Neural cell (in vitro differentiated cells): ENCODE measurements at regions not wholly inside any gene's neighbourhood (a gene's known extent, or its start where the extent isn't known, plus 50 kb on each side); places are given as distances from the start of the nearest gene placed in this dataset.

Source experiments
- H2AFZ ChIP-seq: fragments of 200-600, 300-800 bp; sonication (generic), shearing (Covaris generic); 2 replicates; pipeline ENCODE4 v1.6.0; 2014; ENCODE audit warnings: low read depth, mild to moderate bottlenecking, antibody characterized with exemption, low read length, moderate library complexity
- H3F3A ChIP-seq: fragments of 200-600 bp; shearing (Covaris generic); 2 replicates; pipeline ENCODE4 v1.6.1; 2016; ENCODE audit warnings: mild to moderate bottlenecking, moderate library complexity, mixed read lengths, antibody characterized with exemption, low read length; ENCODE audit not compliant: insufficient read depth, poor library complexity, severe bottlenecking
- H3K27ac ChIP-seq: fragments of 200-600, 300-800 bp; sonication (generic), shearing (Covaris generic); 2 replicates; pipeline ENCODE4 v1.5.1; 2014; ENCODE audit warnings: mild to moderate bottlenecking, low read length, moderate library complexity
- H3K27me3 ChIP-seq: fragments of 300-800, 200-600 bp; sonication (generic), shearing (Covaris generic); 2 replicates; pipeline ENCODE4 v1.6.0; 2014; ENCODE audit warnings: mild to moderate bottlenecking, low read depth, low read length, moderate library complexity; ENCODE audit not compliant: insufficient read depth
- H3K36me3 ChIP-seq: fragments of 300-800, 200-600 bp; sonication (generic), shearing (Covaris generic); 2 replicates; pipeline ENCODE4 v1.5.1; 2014; ENCODE audit warnings: mild to moderate bottlenecking, antibody characterized with exemption, low read length, moderate library complexity; ENCODE audit not compliant: insufficient read depth
- H3K4me2 ChIP-seq: fragments of 300-800, 200-600 bp; sonication (generic), shearing (Covaris generic); 2 replicates; pipeline ENCODE4 v1.6.0; 2014; ENCODE audit warnings: mild to moderate bottlenecking, low read length
- H3K4me3 ChIP-seq: fragments of 300-800, 200-600 bp; sonication (generic), shearing (Covaris generic); 2 replicates; pipeline ENCODE4 v1.5.1; 2014; ENCODE audit warnings: mild to moderate bottlenecking, low read length, moderate library complexity
- H3K79me2 ChIP-seq: fragments of 200-600 bp; shearing (Covaris generic); replicated peaks from 2 replicates; pipeline ENCODE4 v1.6.0; 2014; ENCODE audit warnings: mild to moderate bottlenecking, low read length, moderate library complexity; ENCODE audit not compliant: insufficient read depth
- H3K9ac ChIP-seq: fragments of 300-800, 200-600 bp; sonication (generic), shearing (Covaris generic); 2 replicates; pipeline ENCODE4 v1.6.1; 2016; ENCODE audit warnings: mild to moderate bottlenecking, low read length, mixed read lengths
- H3K9me2 ChIP-seq: fragments of 200-600 bp; shearing (Covaris generic); 2 replicates; pipeline ENCODE4 v1.6.1; 2016; ENCODE audit warnings: mild to moderate bottlenecking, low read length, mixed read lengths; ENCODE audit not compliant: insufficient read depth
- H3K9me3 ChIP-seq: fragments of 200-600, 300-800 bp; sonication (generic), shearing (Covaris generic); 2 replicates; pipeline ENCODE4 v1.6.1; 2016; ENCODE audit warnings: mild to moderate bottlenecking, mixed run types, low read length, moderate library complexity, mixed read lengths
- H4K20me1 ChIP-seq: fragments of 200-600 bp; shearing (Covaris generic); 2 replicates; pipeline ENCODE4 v1.6.1; 2016; ENCODE audit warnings: mild to moderate bottlenecking, mixed run types; ENCODE audit not compliant: insufficient read depth
- EP300 ChIP-seq: fragments of 450-650 bp; conservative IDR thresholded peaks from 2 replicates; pipeline ENCODE4 v1.6.1; 2014; ENCODE audit warnings: antibody characterized with exemption, mild to moderate bottlenecking, moderate library complexity; ENCODE audit not compliant: poor library complexity, severe bottlenecking
- EZH2 ChIP-seq: fragments of 200-600, 300-800 bp; shearing (Covaris generic), sonication (generic); IDR thresholded peaks from 2 replicates; pipeline ENCODE4 v1.6.1; 2014; ENCODE audit warnings: antibody characterized with exemption, low read length, borderline replicate concordance, mild to moderate bottlenecking; ENCODE audit not compliant: insufficient read depth, poor library complexity, severe bottlenecking
- POLR2AphosphoS5 ChIP-seq: IDR thresholded peaks from 2 replicates; pipeline ENCODE4 v1.6.1; 2012
- RAD21 ChIP-seq: fragments of 450-650 bp; conservative IDR thresholded peaks from 2 replicates; pipeline ENCODE4 v1.6.1; 2014; ENCODE audit warnings: antibody characterized with exemption, mild to moderate bottlenecking, moderate library complexity
- SMC3 ChIP-seq: fragments of 450-650 bp; conservative IDR thresholded peaks from 2 replicates; pipeline ENCODE4 v1.6.1; 2014; ENCODE audit warnings: antibody characterized with exemption, mild to moderate bottlenecking, moderate library complexity; ENCODE audit not compliant: poor library complexity
- TAF1 ChIP-seq: IDR thresholded peaks from 2 replicates; pipeline ENCODE4 v1.6.1; 2012; ENCODE audit warnings: low read depth
- TF ChIP-seq, protein P1 (sequence below): fragments of 450-650 bp; IDR thresholded peaks from 2 replicates; pipeline ENCODE4 v1.5.1; 2014; ENCODE audit warnings: antibody characterized with exemption, mild to moderate bottlenecking, moderate library complexity; ENCODE audit not compliant: poor library complexity, severe bottlenecking
- TF ChIP-seq, protein P2 (sequence below): IDR thresholded peaks from 2 replicates; pipeline ENCODE4 v1.6.1; 2012; ENCODE audit warnings: borderline replicate concordance

DNA sequence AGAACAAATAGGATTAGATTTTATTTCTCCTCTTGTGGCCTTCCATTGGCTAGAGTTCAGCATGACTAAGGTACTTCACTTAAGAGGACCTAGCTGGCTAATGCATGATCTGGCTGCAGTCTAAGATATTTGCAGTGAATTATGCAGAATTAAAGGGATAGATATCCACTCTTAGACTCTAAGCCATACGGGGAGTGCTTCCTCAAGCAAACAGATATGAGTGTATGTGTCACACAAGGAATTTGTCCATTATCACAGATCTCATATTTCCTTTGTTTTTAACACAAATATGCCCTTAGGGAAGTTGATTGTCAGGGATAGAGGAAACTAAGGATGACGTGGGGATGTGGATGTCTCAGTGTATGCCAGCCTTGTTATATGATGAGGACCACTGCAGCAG, 88.1 kb upstream of the DHRS4 start:
- Histone ChIP-seq H3K36me3 (no peaks in the 10 kb centered on the region), H3K4me3 (no peak overlapping the region), H2AFZ (no peak overlapping the region), H4K20me1 (no peaks in the 10 kb centered on the region), H3K9ac (no peak overlapping the region), H3K9me2 (no peaks in the 10 kb centered on the region), H3K79me2 (no peaks in the 10 kb centered on the region), H3K9me3 (no peaks in the 10 kb centered on the region), H3K4me2 (no peak overlapping the region), H3K27me3 (no peaks in the 10 kb centered on the region), H3F3A (no peaks in the 10 kb centered on the region), H3K27ac (no peak overlapping the region)
- no peak for TF ChIP-seq EP300
- TF ChIP-seq, protein P1, sequence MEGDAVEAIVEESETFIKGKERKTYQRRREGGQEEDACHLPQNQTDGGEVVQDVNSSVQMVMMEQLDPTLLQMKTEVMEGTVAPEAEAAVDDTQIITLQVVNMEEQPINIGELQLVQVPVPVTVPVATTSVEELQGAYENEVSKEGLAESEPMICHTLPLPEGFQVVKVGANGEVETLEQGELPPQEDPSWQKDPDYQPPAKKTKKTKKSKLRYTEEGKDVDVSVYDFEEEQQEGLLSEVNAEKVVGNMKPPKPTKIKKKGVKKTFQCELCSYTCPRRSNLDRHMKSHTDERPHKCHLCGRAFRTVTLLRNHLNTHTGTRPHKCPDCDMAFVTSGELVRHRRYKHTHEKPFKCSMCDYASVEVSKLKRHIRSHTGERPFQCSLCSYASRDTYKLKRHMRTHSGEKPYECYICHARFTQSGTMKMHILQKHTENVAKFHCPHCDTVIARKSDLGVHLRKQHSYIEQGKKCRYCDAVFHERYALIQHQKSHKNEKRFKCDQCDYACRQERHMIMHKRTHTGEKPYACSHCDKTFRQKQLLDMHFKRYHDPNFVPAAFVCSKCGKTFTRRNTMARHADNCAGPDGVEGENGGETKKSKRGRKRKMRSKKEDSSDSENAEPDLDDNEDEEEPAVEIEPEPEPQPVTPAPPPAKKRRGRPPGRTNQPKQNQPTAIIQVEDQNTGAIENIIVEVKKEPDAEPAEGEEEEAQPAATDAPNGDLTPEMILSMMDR, result no peak
- TF ChIP-seq SMC3, result no peak

DNA sequence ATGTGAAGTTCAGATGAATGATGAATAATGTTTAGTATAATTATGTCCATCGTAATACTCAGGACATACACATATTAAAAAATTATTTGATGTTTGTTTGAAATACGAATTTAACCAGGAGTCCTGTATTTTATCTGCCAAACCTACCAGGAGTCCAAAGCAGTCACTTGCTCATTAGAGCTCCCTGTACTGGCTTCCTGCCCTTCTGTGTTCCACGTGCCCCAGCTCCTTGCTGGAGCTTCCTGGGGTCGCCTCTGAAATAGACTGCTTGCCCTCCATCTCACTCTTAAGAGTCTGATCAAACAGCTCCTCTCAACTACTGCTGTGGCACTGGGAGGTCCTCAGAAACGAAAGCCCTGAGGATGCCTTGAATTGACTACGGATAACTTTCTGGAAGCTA, 87.3 kb upstream of the DHRS4 start:
- Histone ChIP-seq H3K9me3 (no peaks in the 10 kb centered on the region), H2AFZ (no peak overlapping the region)

More for the DNA sequence above, 87.3 kb upstream of the DHRS4 start:
- Histone ChIP-seq H3K4me3 (no peak overlapping the region), H4K20me1 (no peaks in the 10 kb centered on the region), H3K79me2 (no peaks in the 10 kb centered on the region), H3K4me2 (no peak overlapping the region), H3K27ac (no peak overlapping the region), H3F3A (no peaks in the 10 kb centered on the region), H3K27me3 (no peaks in the 10 kb centered on the region), H3K9me2 (no peaks in the 10 kb centered on the region), H3K9ac (no peak overlapping the region), H3K36me3 (no peaks in the 10 kb centered on the region)
- TF ChIP-seq, protein P1, result no peak
- no peak for TF ChIP-seq TAF1
- TF ChIP-seq EZH2, result no peak
- TF ChIP-seq EP300, result no peak
- no peak for TF ChIP-seq POLR2AphosphoS5
- no peak for TF ChIP-seq RAD21
- TF ChIP-seq, protein P2, sequence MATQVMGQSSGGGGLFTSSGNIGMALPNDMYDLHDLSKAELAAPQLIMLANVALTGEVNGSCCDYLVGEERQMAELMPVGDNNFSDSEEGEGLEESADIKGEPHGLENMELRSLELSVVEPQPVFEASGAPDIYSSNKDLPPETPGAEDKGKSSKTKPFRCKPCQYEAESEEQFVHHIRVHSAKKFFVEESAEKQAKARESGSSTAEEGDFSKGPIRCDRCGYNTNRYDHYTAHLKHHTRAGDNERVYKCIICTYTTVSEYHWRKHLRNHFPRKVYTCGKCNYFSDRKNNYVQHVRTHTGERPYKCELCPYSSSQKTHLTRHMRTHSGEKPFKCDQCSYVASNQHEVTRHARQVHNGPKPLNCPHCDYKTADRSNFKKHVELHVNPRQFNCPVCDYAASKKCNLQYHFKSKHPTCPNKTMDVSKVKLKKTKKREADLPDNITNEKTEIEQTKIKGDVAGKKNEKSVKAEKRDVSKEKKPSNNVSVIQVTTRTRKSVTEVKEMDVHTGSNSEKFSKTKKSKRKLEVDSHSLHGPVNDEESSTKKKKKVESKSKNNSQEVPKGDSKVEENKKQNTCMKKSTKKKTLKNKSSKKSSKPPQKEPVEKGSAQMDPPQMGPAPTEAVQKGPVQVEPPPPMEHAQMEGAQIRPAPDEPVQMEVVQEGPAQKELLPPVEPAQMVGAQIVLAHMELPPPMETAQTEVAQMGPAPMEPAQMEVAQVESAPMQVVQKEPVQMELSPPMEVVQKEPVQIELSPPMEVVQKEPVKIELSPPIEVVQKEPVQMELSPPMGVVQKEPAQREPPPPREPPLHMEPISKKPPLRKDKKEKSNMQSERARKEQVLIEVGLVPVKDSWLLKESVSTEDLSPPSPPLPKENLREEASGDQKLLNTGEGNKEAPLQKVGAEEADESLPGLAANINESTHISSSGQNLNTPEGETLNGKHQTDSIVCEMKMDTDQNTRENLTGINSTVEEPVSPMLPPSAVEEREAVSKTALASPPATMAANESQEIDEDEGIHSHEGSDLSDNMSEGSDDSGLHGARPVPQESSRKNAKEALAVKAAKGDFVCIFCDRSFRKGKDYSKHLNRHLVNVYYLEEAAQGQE, result no peak
- TF ChIP-seq SMC3, result no peak
